ENCODE measurements at regions not wholly inside any gene's neighbourhood (a gene's known extent, or its start where the extent isn't known, plus 50 kb on each side); places are given as distances from the start of the nearest gene placed in this dataset.

GRCh38 chr4:125749354-125749753 lies 434.6 kb downstream of the FAT4 start:
- DNase-seq (ENCODE audit: low read depth), result no peak
- H3K4me3 ChIP-seq (ENCODE audit: low read depth, low read length), result no peak overlapping the region
- no peak for TF ChIP-seq CTCF (IDR thresholded peaks at IDR 0.05; ENCODE audit: insufficient read depth, low read depth, low read length)

- no peak for DNase-seq (ENCODE audit: low read depth)
- H3K4me3 ChIP-seq (ENCODE audit: low read depth, low read length), result no peak overlapping the region
- TF ChIP-seq CTCF (IDR thresholded peaks at IDR 0.05; ENCODE audit: insufficient read depth, low read depth, low read length), result no peak
These were observed 435.6 kb downstream of the FAT4 start for GRCh38 chr4:125750399-125750798.

- DNase-seq (ENCODE audit: low read depth), result peak; percentile 65
- TF ChIP-seq CTCF (IDR thresholded peaks at IDR 0.05; ENCODE audit: insufficient read depth, low read depth, low read length), result peak; percentile 61
- H3K4me3 ChIP-seq (ENCODE audit: low read depth, low read length), result no peak overlapping the region
These were observed 436.2 kb downstream of the FAT4 start for GRCh38 chr4:125750828-125751466.

- no peak overlapping the region for H3K4me3 ChIP-seq (ENCODE audit: low read depth, low read length)
- TF ChIP-seq CTCF (IDR thresholded peaks at IDR 0.05; ENCODE audit: insufficient read depth, low read depth, low read length), result no peak
- DNase-seq (ENCODE audit: low read depth), result no peak
These were observed 443.7 kb downstream of the FAT4 start for GRCh38 chr4:125758438-125758837.

- TF ChIP-seq CTCF (IDR thresholded peaks at IDR 0.05; ENCODE audit: insufficient read depth, low read depth, low read length), result no peak
- DNase-seq (ENCODE audit: low read depth), result no peak
These were observed 445.6 kb downstream of the FAT4 start for GRCh38 chr4:125760201-125760819.

GRCh38 chr4:125760956-125761355 lies 446.2 kb downstream of the FAT4 start:
- no peak for TF ChIP-seq CTCF (IDR thresholded peaks at IDR 0.05; ENCODE audit: insufficient read depth, low read depth, low read length)
- no peak overlapping the region for H3K4me3 ChIP-seq (ENCODE audit: low read depth, low read length)
- no peak for DNase-seq (ENCODE audit: low read depth)

More at GRCh38 chr4:125760201-125760819, 445.6 kb downstream of the FAT4 start:
- no peak overlapping the region for H3K4me3 ChIP-seq (ENCODE audit: low read depth, low read length)

All from fibroblast of villous mesenchyme (primary cell).